K562 (cell line): ENCODE measurements at regions not wholly inside any gene's neighbourhood (a gene's known extent, or its start where the extent isn't known, plus 50 kb on each side); places are given as distances from the start of the nearest gene placed in this dataset.

ENCODE experiments used
- ATAC-seq: fragments of 200-7000 bp; cut with Tn5 transposase; 3 replicates; pipeline ENCODE4 v1.9.1; 2020; ENCODE audit warnings: moderate library complexity
- BruUV-seq: library from RNA; stranded (reverse); fragments of 400-500 nt; replicated peaks from 2 replicates; lab custom pipeline; 2021; lab: Mats Ljungman, UMichigan
- CTCF ChIA-PET: fragments of 300-600 bp; formaldehyde crosslinking; extraction: SDS; loops from one replicate; lab custom pipeline; 2021; ENCODE audit warnings: low intra/inter-chr PET ratio; lab: Yijun Ruan, JAX
- POLR2A ChIA-PET: fragments of 300-600, 350-650 bp; sonication (Branson Sonifier 250); formaldehyde crosslinking; extraction: SDS; loops from one replicate; lab custom pipeline; 2021; ENCODE audit warnings: antibody characterized with exemption, inconsistent platforms; lab: Yijun Ruan, JAX
- DNase-seq, 4 experiments: peaks; one replicate each; pipeline versions ENCODE4 v3.0.0 to v3.0.0-alpha.2; 2011 to 2018; ENCODE audit warnings: low spot score in 3 of 4, mixed read lengths in 3 of 4; ENCODE audit errors: extremely low read depth in 1 of 4
- FAIRE-seq: peaks from 2 replicates; lab custom pipeline; 2011; peaks lifted over from hg19 to GRCh38; lab: Jason Lieb, UNC
- H2AFZ ChIP-seq: 2 replicates; pipeline ENCODE4 v1.6.0; 2011; ENCODE audit warnings: low read depth, low read length, control low read depth, inconsistent platforms
- H3K27ac ChIP-seq: fragments of 200-600 bp; 3 replicates; pipeline ENCODE4 v1.8.0; 2011; ENCODE audit warnings: low read depth, mild to moderate bottlenecking, control low read depth, inconsistent platforms, low read length, moderate library complexity, mixed read lengths; ENCODE audit errors: extremely low read depth
- H3K27me3 ChIP-seq, 2 experiments: fragments of 300-600 bp in 1 of 2; 2 replicates in 1 of 2; 3 replicates in 1 of 2; pipeline versions ENCODE4 v1.6.0 to v1.8.0; 2011; ENCODE audit warnings: inconsistent platforms in 2 of 2, low read length in 2 of 2, mild to moderate bottlenecking in 1 of 2, mixed read lengths in 1 of 2, moderate library complexity in 1 of 2; ENCODE audit not compliant: control insufficient read depth in 2 of 2, insufficient read depth in 2 of 2
- H3K36me3 ChIP-seq: fragments of 300-600 bp; 3 replicates; pipeline ENCODE4 v1.8.0; 2011; ENCODE audit warnings: mild to moderate bottlenecking, low read length, inconsistent platforms; ENCODE audit not compliant: control insufficient read depth, insufficient read depth
- H3K4me1 ChIP-seq, 2 experiments: fragments of 200-600 bp in 1 of 2; replicated peaks in 1 of 2; 2 replicates in 1 of 2; 3 replicates in 1 of 2; pipeline versions ENCODE4 v1.5.1 to v1.8.0; 2011; ENCODE audit warnings: inconsistent platforms in 2 of 2, low read length in 2 of 2, mild to moderate bottlenecking in 1 of 2, mixed read lengths in 1 of 2, moderate library complexity in 1 of 2; ENCODE audit not compliant: control insufficient read depth in 2 of 2, insufficient read depth in 2 of 2
- H3K4me2 ChIP-seq: 2 replicates; pipeline ENCODE4 v1.6.1; 2011; ENCODE audit warnings: low read length, control low read depth, inconsistent platforms, mixed read lengths; ENCODE audit not compliant: insufficient read depth
- H3K4me3 ChIP-seq: fragments of 200-600 bp; sonication (generic), shearing (Covaris generic); 2 replicates; pipeline ENCODE4 v1.5.1; 2016; ENCODE audit warnings: control low read depth, inconsistent platforms
- H3K79me2 ChIP-seq: fragments of 200-600 bp; 3 replicates; pipeline ENCODE4 v1.8.0; 2011; ENCODE audit warnings: low read length, inconsistent platforms; ENCODE audit not compliant: control insufficient read depth, insufficient read depth
- H3K9ac ChIP-seq, 2 experiments: 2 replicates each; pipeline versions ENCODE4 v1.6.0 to v1.6.1; 2011; ENCODE audit warnings: low read depth in 2 of 2, low read length in 2 of 2, control low read depth in 1 of 2, inconsistent platforms in 1 of 2, mild to moderate bottlenecking in 1 of 2, mixed read lengths in 1 of 2; ENCODE audit not compliant: insufficient read depth in 1 of 2
- H3K9me1 ChIP-seq: one replicate; pipeline ENCODE4 v1.6.0; 2011; ENCODE audit warnings: inconsistent platforms, mild to moderate bottlenecking, low read length, moderate library complexity; ENCODE audit not compliant: control insufficient read depth, insufficient read depth
- H3K9me3 ChIP-seq: replicated peaks from 2 replicates; pipeline ENCODE4 v1.5.1; 2011; ENCODE audit warnings: low read depth, low read length, inconsistent platforms; ENCODE audit not compliant: control insufficient read depth, insufficient read depth
- H4K20me1 ChIP-seq: replicated peaks from 2 replicates; pipeline ENCODE4 v1.6.1; 2011; ENCODE audit warnings: low read length, inconsistent platforms, mixed read lengths; ENCODE audit not compliant: control insufficient read depth, insufficient read depth
- CBFA2T3 ChIP-seq: fragments of 450-650 bp; IDR thresholded peaks from 2 replicates; pipeline ENCODE4 v1.6.1; 2017
- KLF16 ChIP-seq: IDR thresholded peaks from 2 replicates; pipeline ENCODE4 v1.6.1; 2016; ENCODE audit warnings: antibody characterized with exemption
- PML ChIP-seq: IDR thresholded peaks from 2 replicates; pipeline ENCODE4 v1.6.1; 2012; ENCODE audit warnings: low read length, inconsistent platforms
- RFX5 ChIP-seq: IDR thresholded peaks from 2 replicates; pipeline ENCODE4 v1.6.1; 2011; ENCODE audit warnings: low read depth, mild to moderate bottlenecking, improper control_type of control experiment, low read length
- SREBF2 ChIP-seq: sonication (generic); formaldehyde crosslinking; IDR thresholded peaks from 2 replicates; pipeline ENCODE4 v1.4.0; 2020; ENCODE audit warnings: mild to moderate bottlenecking, missing genetic modification reagents
- ZC3H11A ChIP-seq: IDR thresholded peaks from 2 replicates; pipeline ENCODE4 v1.6.1; 2012; ENCODE audit warnings: low read depth, low read length, improper control_type of control experiment
- ZNF174 ChIP-seq: fragments of 250-450 bp; sonication (Bioruptor Pico); IDR thresholded peaks from 2 replicates; pipeline ENCODE4 v1.4.0; 2020; ENCODE audit warnings: mild to moderate bottlenecking
- ZNF23 ChIP-seq: fragments of 250-450 bp; sonication (Bioruptor Pico); IDR thresholded peaks from 2 replicates; pipeline ENCODE4 v1.4.0; 2020; ENCODE audit warnings: mild to moderate bottlenecking
- ZNF507 ChIP-seq: conservative IDR thresholded peaks from 2 replicates; pipeline ENCODE4 v1.6.1; 2017; ENCODE audit warnings: missing genetic modification characterization, missing compliant biosample characterization
- ZNF668 ChIP-seq: fragments of 250-450 bp; sonication (Bioruptor Pico); IDR thresholded peaks from 2 replicates; pipeline ENCODE4 v1.8.0; 2022; ENCODE audit warnings: mild to moderate bottlenecking, inconsistent platforms
- ZNF766 ChIP-seq: fragments of 200-800 bp; sonication (Bioruptor generic); conservative IDR thresholded peaks from 2 replicates; pipeline ENCODE4 v1.6.1; 2016; ENCODE audit warnings: missing genetic modification characterization, missing compliant biosample characterization
- ZSCAN29 ChIP-seq: fragments of 450-650 bp; IDR thresholded peaks from 2 replicates; pipeline ENCODE4 v1.6.1; 2017
- WGBS: fragments of 100-300 bp; shearing (Covaris generic); methylation state at CpG from one replicate; pipeline ENCODE4 v1.1.6; 2016; ENCODE audit warnings: low coverage, mixed read lengths; ENCODE audit not compliant: insufficient coverage; ENCODE audit errors: missing lambda C conversion rate; 5-methylcytosine and 5-hydroxymethylcytosine counted together
- in situ Hi-C: fragments of 300-500 bp; cut with MboI; formaldehyde crosslinking; loops from 4 replicates; pipeline ENCODE4 v1.15.0; 2018; ENCODE audit warnings: inconsistent platforms, mixed read lengths
- intact Hi-C: fragments of 100-400 bp; cut with micrococcal nuclease; formaldehyde crosslinking; loops from 2 replicates; pipeline ENCODE4 v1.14.2; 2022

DNA sequence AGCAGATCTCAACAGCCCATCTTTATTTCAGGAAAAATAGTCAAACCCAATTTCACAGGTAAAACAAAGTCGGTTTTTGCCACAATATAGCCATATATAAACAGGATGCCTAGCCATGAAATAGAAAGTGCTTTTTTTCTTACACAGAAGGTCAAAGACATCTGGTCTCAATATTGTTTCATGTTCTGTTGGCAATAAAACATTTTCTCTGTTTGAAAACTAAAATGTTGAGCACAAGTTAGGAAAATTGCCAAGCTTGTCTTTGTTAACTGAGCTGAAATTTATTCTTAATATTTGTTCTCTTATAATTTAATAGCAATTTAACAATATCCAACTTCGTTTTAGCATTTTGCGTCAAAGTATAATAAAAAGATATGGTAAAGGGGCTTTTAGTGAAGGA is 673.4 kb downstream of the DTWD2 start (continued):
- TF ChIP-seq RFX5 (no peak), ZNF23 (CRISPR knock-in tag) (no peak), CBFA2T3 (no peak)

DNA sequence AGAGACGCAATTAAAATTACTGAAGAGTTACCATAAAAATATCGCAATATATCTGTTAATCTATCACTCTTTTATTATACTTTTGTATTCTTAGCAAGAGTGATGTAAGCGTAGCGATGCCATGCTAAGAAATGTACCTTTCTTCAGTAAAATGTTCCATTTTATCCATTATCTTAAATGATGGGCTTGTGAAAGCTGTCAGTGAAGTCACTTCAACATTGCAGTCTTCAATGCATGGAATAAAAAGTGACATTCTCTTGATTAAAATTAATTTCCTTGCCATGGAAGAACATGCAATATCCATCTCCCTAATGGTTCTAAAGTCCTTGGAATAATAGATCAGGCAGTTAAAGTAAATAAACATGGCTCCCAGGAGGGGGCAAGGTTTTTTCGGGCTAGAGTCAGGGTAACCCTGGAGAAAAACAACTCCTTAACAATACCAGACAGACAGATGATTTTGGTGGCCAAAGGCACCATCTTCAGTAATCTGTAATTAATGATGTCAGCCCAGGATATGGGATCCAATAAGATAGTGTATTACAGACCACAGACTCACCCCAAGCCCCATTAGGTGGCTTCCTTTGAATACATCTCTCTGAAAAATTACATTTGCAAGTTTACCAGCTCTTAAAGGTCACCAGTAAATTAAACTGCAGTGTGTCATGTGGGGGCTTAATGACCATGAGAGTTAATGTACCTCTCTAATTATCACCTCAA is 677.1 kb downstream of the DTWD2 start:
- TF ChIP-seq ZNF507 (tag) (no peak), ZC3H11A (no peak), KLF16 (no peak), ZNF668 (CRISPR knock-in tag) (no peak), ZNF174 (no peak), ZNF766 (CRISPR knock-in tag) (no peak), ZSCAN29 (no peak), SREBF2 (no peak), PML (no peak)
- no peak overlapping the region for H2AFZ ChIP-seq
- no peak overlapping the region for H3K4me2 ChIP-seq
- H3K27me3 ChIP-seq, result no peaks in the 10 kb centered on the region
- no peak for ATAC-seq
- no peaks in the 10 kb centered on the region for H3K79me2 ChIP-seq
- H3K36me3 ChIP-seq, result no peaks in the 10 kb centered on the region
- H3K4me1 ChIP-seq, result no peaks in the 10 kb centered on the region
- no TSS peak for BruUV-seq
- intact Hi-C loops (no loop called here), in situ Hi-C loops (loop anchor here (10.0 kb wide), 1 partner anchor 84 kb away; no protein-coding TSS in a partner anchor)
- 0% methylated on average over 5 of the region's 5 CpGs for WGBS
- no peak for DNase-seq
- H3K27ac ChIP-seq, result no peak overlapping the region
- no peak overlapping the region for H3K4me3 ChIP-seq
- POLR2A ChIA-PET, result no interaction called here
- no peaks in the 10 kb centered on the region for H3K9me1 ChIP-seq
- CTCF ChIA-PET, result no interaction called here
- no peaks in the 10 kb centered on the region for H4K20me1 ChIP-seq
- FAIRE-seq, result no peak
- H3K9ac ChIP-seq, result no peak overlapping the region
- H3K9me3 ChIP-seq, result 0 out of 2 replicates have a peak, but pooled peaks cover 1% of the 10 kb centered on the region
